Vagina (tissue), 2 donors: ENCODE measurements at regions not wholly inside any gene's neighbourhood (a gene's known extent, or its start where the extent isn't known, plus 50 kb on each side); places are given as distances from the start of the nearest gene placed in this dataset.

Source experiments
- POLR2A ChIP-seq, 2 donors: fragments of 450-650 bp; IDR thresholded peaks; one replicate each; pipeline ENCODE4 v1.6.1; 2017; ENCODE audit warnings: antibody characterized with exemption in 2 of 2, mild to moderate bottlenecking in 2 of 2, moderate library complexity in 2 of 2
- TF ChIP-seq, protein P1 (sequence below), 3 experiments: fragments of 450-650 bp in 2 of 3; fragments of 200-600 bp in 1 of 3; sonication (generic) in 1 of 3; IDR thresholded peaks; one replicate each; pipeline ENCODE4 v1.5.1; 2017 to 2019; ENCODE audit warnings: antibody characterized with exemption in 3 of 3, mild to moderate bottlenecking in 2 of 3, moderate library complexity in 2 of 3

DNA sequence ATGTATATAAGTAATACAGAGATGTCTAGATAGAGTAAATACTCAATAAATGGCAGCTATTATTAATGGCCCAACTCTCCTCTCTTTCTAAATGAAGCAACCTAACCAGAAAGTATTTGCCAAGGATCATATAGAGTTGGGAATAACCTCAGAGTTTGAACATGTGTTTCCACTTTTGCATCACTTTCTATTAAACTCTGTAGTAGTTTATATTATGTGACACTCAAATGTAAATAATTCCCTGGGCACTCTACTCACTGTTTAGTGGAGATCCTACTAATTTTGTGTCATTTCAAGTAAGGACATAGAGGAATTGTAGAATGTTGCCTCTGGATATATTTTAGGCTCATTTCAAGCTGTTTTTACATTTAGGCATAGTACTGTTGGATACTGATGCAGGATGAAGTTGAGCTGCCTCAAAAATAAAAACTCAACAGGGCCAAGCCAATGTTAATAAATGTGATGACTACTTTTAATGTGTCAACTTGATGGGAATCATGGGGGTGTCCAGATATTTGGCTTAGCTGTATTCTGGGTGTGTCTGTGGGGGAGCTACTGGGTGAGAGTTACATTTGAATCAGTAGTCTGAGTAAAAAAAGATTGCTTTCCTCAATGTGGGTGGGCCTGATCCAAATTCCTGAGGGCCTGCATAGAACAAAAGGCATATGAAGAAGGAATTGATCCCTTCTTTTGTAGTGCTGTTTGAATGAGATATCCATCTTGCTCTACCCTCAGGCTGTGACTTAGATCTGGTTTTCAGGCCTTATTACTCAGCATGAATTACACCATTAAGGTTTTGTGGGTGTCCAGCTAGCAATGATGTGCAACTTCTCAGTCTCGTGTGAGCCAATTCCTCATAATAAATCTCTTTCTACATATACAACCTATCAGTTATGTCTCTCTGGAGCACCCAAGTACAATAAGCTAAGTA lies 1368.2 kb downstream of the STIM2 start:
- no peak for TF ChIP-seq POLR2A (IDR thresholded peaks at IDR 0.05)
- TF ChIP-seq, protein P1, sequence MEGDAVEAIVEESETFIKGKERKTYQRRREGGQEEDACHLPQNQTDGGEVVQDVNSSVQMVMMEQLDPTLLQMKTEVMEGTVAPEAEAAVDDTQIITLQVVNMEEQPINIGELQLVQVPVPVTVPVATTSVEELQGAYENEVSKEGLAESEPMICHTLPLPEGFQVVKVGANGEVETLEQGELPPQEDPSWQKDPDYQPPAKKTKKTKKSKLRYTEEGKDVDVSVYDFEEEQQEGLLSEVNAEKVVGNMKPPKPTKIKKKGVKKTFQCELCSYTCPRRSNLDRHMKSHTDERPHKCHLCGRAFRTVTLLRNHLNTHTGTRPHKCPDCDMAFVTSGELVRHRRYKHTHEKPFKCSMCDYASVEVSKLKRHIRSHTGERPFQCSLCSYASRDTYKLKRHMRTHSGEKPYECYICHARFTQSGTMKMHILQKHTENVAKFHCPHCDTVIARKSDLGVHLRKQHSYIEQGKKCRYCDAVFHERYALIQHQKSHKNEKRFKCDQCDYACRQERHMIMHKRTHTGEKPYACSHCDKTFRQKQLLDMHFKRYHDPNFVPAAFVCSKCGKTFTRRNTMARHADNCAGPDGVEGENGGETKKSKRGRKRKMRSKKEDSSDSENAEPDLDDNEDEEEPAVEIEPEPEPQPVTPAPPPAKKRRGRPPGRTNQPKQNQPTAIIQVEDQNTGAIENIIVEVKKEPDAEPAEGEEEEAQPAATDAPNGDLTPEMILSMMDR (IDR thresholded peaks at IDR 0.05), result no peak
